GM21529 (cell line): ENCODE measurements at regions not wholly inside any gene's neighbourhood (a gene's known extent, or its start where the extent isn't known, plus 50 kb on each side); places are given as distances from the start of the nearest gene placed in this dataset.

Experiments used
- ATAC-seq: cut with Tn5 transposase; IDR thresholded peaks from one replicate; pipeline ENCODE4 v1.9.1; 2021; ENCODE audit not compliant: unreplicated experiment

GRCh38 chr10:105682911-105683310 lies 1041.8 kb downstream of the SORCS3 start:
- ATAC-seq, result no peak

- no peak for ATAC-seq
These were observed 1040.0 kb downstream of the SORCS3 start for GRCh38 chr10:105681051-105681450.

GRCh38 chr10:105679781-105680180 lies 1038.7 kb downstream of the SORCS3 start:
- ATAC-seq, result no peak

- ATAC-seq, result no peak
These were observed 1034.2 kb downstream of the SORCS3 start for GRCh38 chr10:105675333-105675732.

- no peak for ATAC-seq
These were observed 1033.4 kb downstream of the SORCS3 start for GRCh38 chr10:105674448-105674847.

- ATAC-seq, result no peak
These were observed 1017.6 kb downstream of the SORCS3 start for GRCh38 chr10:105658696-105659095.

GRCh38 chr10:105656856-105657255 lies 1015.8 kb downstream of the SORCS3 start:
- no peak for ATAC-seq

- no peak for ATAC-seq
These were observed 1009.2 kb downstream of the SORCS3 start for GRCh38 chr10:105650306-105650705.

GRCh38 chr10:105647354-105647753 lies 1006.3 kb downstream of the SORCS3 start:
- no peak for ATAC-seq

GRCh38 chr10:105644978-105645377 lies 1003.9 kb downstream of the SORCS3 start:
- no peak for ATAC-seq

- ATAC-seq, result no peak
These were observed 1003.5 kb downstream of the SORCS3 start for GRCh38 chr10:105644559-105644958.

- ATAC-seq, result no peak
These were observed 1003.0 kb downstream of the SORCS3 start for GRCh38 chr10:105644091-105644490.

GRCh38 chr10:105643660-105644059 lies 1002.6 kb downstream of the SORCS3 start:
- no peak for ATAC-seq

GRCh38 chr10:105634281-105634680 lies 993.2 kb downstream of the SORCS3 start:
- no peak for ATAC-seq

GRCh38 chr10:105615715-105616365 lies 974.8 kb downstream of the SORCS3 start:
- ATAC-seq, result no peak

GRCh38 chr10:105611244-105611798 lies 970.2 kb downstream of the SORCS3 start:
- no peak for ATAC-seq

- no peak for ATAC-seq
These were observed 968.4 kb downstream of the SORCS3 start for GRCh38 chr10:105609451-105609850.

GRCh38 chr10:105605918-105606317 lies 964.8 kb downstream of the SORCS3 start:
- no peak for ATAC-seq

GRCh38 chr10:105605104-105605503 lies 964.0 kb downstream of the SORCS3 start:
- ATAC-seq, result no peak

- ATAC-seq, result no peak
These were observed 957.1 kb downstream of the SORCS3 start for GRCh38 chr10:105598207-105598606.

- no peak for ATAC-seq
These were observed 956.2 kb downstream of the SORCS3 start for GRCh38 chr10:105597312-105597711.

GRCh38 chr10:105596749-105597148 lies 955.7 kb downstream of the SORCS3 start:
- no peak for ATAC-seq

- no peak for ATAC-seq
These were observed 953.2 kb downstream of the SORCS3 start for GRCh38 chr10:105594296-105594695.
